SU-DHL-6 (cell line): ENCODE measurements at regions not wholly inside any gene's neighbourhood (a gene's known extent, or its start where the extent isn't known, plus 50 kb on each side); places are given as distances from the start of the nearest gene placed in this dataset.
A peak's percentile ranks its signal among the peaks of the same experiment; 100 is the strongest.

ENCODE experiments used
- H2AFZ ChIP-seq: fragments of 200-600 bp; sonication (generic); 2 replicates; pipeline ENCODE4 v1.6.1; 2014; ENCODE audit warnings: low read depth, mild to moderate bottlenecking, moderate library complexity, mixed read lengths, antibody characterized with exemption, low read length; ENCODE audit not compliant: severe bottlenecking
- H3F3A ChIP-seq: fragments of 200-600 bp; shearing (Covaris generic); 2 replicates; pipeline ENCODE4 v1.6.0; 2016; ENCODE audit warnings: antibody characterized with exemption, mild to moderate bottlenecking; ENCODE audit not compliant: insufficient read depth
- H3K27ac ChIP-seq: fragments of 200-600 bp; sonication (generic); 2 replicates; pipeline ENCODE4 v1.5.1; 2016; ENCODE audit warnings: low read depth, mild to moderate bottlenecking, low read length, moderate library complexity, mixed read lengths
- H3K27me3 ChIP-seq: fragments of 200-600 bp; sonication (generic), shearing (Covaris generic); 2 replicates; pipeline ENCODE4 v1.6.0; 2014; ENCODE audit warnings: mild to moderate bottlenecking, low read length
- H3K36me3 ChIP-seq: fragments of 200-600 bp; sonication (generic); 2 replicates; pipeline ENCODE4 v1.6.1; 2014; ENCODE audit warnings: mild to moderate bottlenecking, low read length, mixed read lengths
- H3K4me2 ChIP-seq: fragments of 300-600, 200-600 bp; shearing (Covaris generic), sonication (generic); 2 replicates; pipeline ENCODE4 v1.6.0; 2014; ENCODE audit warnings: low read length, low read depth, mild to moderate bottlenecking; ENCODE audit not compliant: poor library complexity, severe bottlenecking
- H3K4me3 ChIP-seq: fragments of 200-600 bp; sonication (generic); 2 replicates; pipeline ENCODE4 v1.5.1; 2014; ENCODE audit warnings: antibody characterized with exemption, low read length, mild to moderate bottlenecking, mixed read lengths; ENCODE audit not compliant: insufficient read depth, poor library complexity, severe bottlenecking
- H3K79me2 ChIP-seq: fragments of 200-600 bp; sonication (generic); 2 replicates; pipeline ENCODE4 v1.6.1; 2014; ENCODE audit warnings: mild to moderate bottlenecking, low read length, moderate library complexity; ENCODE audit not compliant: insufficient read depth
- H3K9ac ChIP-seq: fragments of 200-600 bp; sonication (generic); 2 replicates; pipeline ENCODE4 v1.7.0; 2014; ENCODE audit warnings: mild to moderate bottlenecking, low read length
- H3K9me2 ChIP-seq: fragments of 200-600 bp; sonication (generic); replicated peaks from 2 replicates; pipeline ENCODE4 v1.6.1; 2014; ENCODE audit warnings: low read length; ENCODE audit not compliant: insufficient read depth
- H3K9me3 ChIP-seq: fragments of 200-600 bp; sonication (generic); 2 replicates; pipeline ENCODE4 v1.6.1; 2014; ENCODE audit warnings: low read length, mixed read lengths; ENCODE audit not compliant: insufficient read depth
- H4K20me1 ChIP-seq: fragments of 200-600 bp; sonication (generic); 2 replicates; pipeline ENCODE4 v1.6.1; 2014; ENCODE audit warnings: low read depth, mild to moderate bottlenecking, antibody characterized with exemption, low read length, moderate library complexity, mixed read lengths
- EZH2phosphoT487 ChIP-seq: fragments of 200-600 bp; sonication (generic), shearing (Covaris generic); conservative IDR thresholded peaks from 2 replicates; pipeline ENCODE4 v1.6.1; 2018; ENCODE audit warnings: mild to moderate bottlenecking, antibody characterized with exemption, low read length, moderate library complexity, mixed read lengths
- TF ChIP-seq, protein P1 (sequence below): fragments of 200-600 bp; sonication (generic); IDR thresholded peaks from one replicate; pipeline ENCODE4 v1.5.1; 2017; ENCODE audit warnings: antibody characterized with exemption, mild to moderate bottlenecking, low read length, moderate library complexity; ENCODE audit not compliant: insufficient read depth, poor library complexity, severe bottlenecking

DNA sequence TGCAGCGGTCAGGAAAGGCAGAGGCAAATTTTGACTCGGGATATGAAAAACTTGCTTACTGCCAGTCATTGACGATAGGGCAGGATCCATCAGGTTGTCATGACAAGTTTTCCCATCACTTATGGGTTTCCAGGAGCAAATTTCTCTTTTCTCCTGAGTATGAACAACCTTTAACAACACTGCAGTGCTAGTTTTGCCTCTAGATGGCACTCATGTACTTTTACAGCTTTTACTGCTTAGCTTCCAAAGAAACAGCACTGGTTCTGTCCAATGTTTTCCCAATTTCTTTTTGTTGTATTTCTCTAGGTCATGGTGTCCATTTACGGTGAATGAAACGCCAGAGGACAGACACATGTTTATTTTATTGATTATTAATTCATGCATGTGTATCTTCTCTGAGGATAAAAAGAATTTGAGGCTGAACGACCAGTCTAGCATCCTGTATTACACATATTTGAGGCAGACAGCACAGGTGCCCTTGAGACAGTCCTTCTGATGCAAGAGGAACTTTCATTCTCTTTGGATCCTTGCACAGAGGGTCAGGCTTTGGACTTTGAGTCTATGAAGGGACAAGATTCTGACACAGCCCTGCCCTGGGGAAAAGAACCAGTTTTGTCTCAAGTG, 112.3 kb upstream of the TRABD2B start:
- Histone ChIP-seq H3K4me2 (no peak overlapping the region), H2AFZ (no peak overlapping the region), H3K27me3 (no peaks in the 10 kb centered on the region), H3K9me2 (no peaks in the 10 kb centered on the region), H3K36me3 (no peaks in the 10 kb centered on the region), H3K4me3 (no peak overlapping the region), H3K27ac (no peak overlapping the region), H3K9ac (no peak overlapping the region), H4K20me1 (no peaks in the 10 kb centered on the region), H3K79me2 (no peaks in the 10 kb centered on the region), H3K9me3 (no peaks in the 10 kb centered on the region), H3F3A (no peaks in the 10 kb centered on the region)
- TF ChIP-seq, protein P1, sequence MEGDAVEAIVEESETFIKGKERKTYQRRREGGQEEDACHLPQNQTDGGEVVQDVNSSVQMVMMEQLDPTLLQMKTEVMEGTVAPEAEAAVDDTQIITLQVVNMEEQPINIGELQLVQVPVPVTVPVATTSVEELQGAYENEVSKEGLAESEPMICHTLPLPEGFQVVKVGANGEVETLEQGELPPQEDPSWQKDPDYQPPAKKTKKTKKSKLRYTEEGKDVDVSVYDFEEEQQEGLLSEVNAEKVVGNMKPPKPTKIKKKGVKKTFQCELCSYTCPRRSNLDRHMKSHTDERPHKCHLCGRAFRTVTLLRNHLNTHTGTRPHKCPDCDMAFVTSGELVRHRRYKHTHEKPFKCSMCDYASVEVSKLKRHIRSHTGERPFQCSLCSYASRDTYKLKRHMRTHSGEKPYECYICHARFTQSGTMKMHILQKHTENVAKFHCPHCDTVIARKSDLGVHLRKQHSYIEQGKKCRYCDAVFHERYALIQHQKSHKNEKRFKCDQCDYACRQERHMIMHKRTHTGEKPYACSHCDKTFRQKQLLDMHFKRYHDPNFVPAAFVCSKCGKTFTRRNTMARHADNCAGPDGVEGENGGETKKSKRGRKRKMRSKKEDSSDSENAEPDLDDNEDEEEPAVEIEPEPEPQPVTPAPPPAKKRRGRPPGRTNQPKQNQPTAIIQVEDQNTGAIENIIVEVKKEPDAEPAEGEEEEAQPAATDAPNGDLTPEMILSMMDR: peak; percentile 38
- TF ChIP-seq EZH2phosphoT487: no peak

DNA sequence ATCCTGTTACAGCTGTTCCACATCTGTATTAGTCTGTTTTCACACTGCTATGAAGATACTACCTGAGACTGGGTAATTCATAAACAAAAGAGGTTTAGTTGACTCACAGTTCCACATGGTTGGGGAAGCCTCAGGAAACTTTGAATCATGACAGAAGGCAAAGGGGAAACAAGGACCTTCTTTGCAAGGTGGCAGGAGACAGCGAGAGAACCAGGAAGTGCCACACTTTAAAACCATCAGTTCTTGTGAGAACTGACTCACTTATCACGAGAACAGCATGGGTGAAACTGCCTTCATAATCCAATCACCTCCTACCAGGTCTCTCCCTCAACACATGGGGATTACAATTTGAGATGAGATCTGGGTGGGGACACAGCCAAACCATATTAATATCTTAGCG, 110.3 kb upstream of the TRABD2B start:
- Histone ChIP-seq H3K79me2 (no peaks in the 10 kb centered on the region), H3F3A (no peaks in the 10 kb centered on the region), H3K27ac (no peak overlapping the region), H3K9me3 (no peaks in the 10 kb centered on the region), H4K20me1 (no peaks in the 10 kb centered on the region), H3K9me2 (no peaks in the 10 kb centered on the region), H3K4me3 (no peak overlapping the region), H2AFZ (peak overlapping the region; percentile 11), H3K4me2 (no peak overlapping the region), H3K27me3 (no peaks in the 10 kb centered on the region), H3K36me3 (no peaks in the 10 kb centered on the region), H3K9ac (no peak overlapping the region)
- no peak for TF ChIP-seq EZH2phosphoT487
- TF ChIP-seq, protein P1: no peak

DNA sequence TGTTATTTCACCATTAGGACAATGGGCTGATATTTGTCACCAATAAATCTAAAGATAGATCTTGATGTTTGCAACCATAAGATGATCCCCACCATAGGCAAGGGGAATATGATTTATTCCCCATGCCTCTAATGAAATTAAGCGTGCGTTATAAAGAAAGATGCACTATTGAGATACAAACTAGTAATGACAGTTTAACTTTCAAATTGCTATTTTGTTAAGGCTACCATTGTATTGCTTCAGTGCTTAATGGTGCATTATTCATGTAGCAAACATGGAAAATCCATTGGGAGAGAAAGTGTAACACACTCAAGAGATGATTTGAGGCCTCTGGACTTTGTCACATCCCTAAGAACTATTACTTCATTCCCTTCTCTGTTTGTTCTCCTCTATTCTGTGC, 108.9 kb upstream of the TRABD2B start:
- Histone ChIP-seq H3K4me3 (no peak overlapping the region), H3K36me3 (no peaks in the 10 kb centered on the region), H3K9me2 (no peaks in the 10 kb centered on the region), H2AFZ (no peak overlapping the region), H3K4me2 (no peak overlapping the region), H3K9ac (no peak overlapping the region), H3K27me3 (no peaks in the 10 kb centered on the region), H3K79me2 (no peaks in the 10 kb centered on the region), H4K20me1 (no peaks in the 10 kb centered on the region), H3K27ac (no peak overlapping the region), H3F3A (no peaks in the 10 kb centered on the region), H3K9me3 (no peaks in the 10 kb centered on the region)
- no peak for TF ChIP-seq EZH2phosphoT487
- TF ChIP-seq, protein P1: no peak
